Testis (tissue), 2 donors: ENCODE measurements at regions not wholly inside any gene's neighbourhood (a gene's known extent, or its start where the extent isn't known, plus 50 kb on each side); places are given as distances from the start of the nearest gene placed in this dataset.

Experiments
- CTCF ChIP-seq, 3 experiments: fragments of 450-650 bp in 2 of 3; fragments of 200-600 bp in 1 of 3; sonication (generic) in 1 of 3; IDR thresholded peaks; one replicate each; pipeline ENCODE4 v1.5.1; 2016 to 2019; ENCODE audit warnings: antibody characterized with exemption in 3 of 3, mild to moderate bottlenecking in 2 of 3, moderate library complexity in 1 of 3
- POLR2A ChIP-seq: fragments of 450-650 bp; IDR thresholded peaks from one replicate; pipeline ENCODE4 v1.6.1; 2017; ENCODE audit warnings: antibody characterized with exemption, mild to moderate bottlenecking, moderate library complexity

DNA sequence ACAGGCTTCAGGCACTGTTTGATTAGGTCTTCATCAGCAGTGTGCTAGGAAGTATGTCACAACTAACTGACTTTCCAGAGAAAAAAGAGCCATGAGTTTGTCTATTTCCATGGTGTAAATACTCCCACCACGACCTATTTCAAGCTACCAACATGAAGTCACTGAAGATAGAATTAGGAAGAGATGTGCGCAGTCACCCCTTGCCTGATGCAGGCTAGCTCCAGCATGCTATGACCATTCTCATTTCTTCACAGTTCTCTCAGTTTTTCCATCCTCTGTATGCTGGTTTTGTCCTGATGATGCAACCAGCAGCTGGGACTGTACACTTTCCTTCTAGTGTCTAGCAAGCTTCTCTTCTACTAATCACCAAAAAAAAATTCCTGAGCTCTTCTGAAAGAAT is 191.6 kb upstream of the NUDT4 start:
- TF ChIP-seq CTCF (IDR thresholded peaks at IDR 0.05) (no peak), POLR2A (no peak)
